ENCODE measurements at regions not wholly inside any gene's neighbourhood (a gene's known extent, or its start where the extent isn't known, plus 50 kb on each side); places are given as distances from the start of the nearest gene placed in this dataset.

DNA sequence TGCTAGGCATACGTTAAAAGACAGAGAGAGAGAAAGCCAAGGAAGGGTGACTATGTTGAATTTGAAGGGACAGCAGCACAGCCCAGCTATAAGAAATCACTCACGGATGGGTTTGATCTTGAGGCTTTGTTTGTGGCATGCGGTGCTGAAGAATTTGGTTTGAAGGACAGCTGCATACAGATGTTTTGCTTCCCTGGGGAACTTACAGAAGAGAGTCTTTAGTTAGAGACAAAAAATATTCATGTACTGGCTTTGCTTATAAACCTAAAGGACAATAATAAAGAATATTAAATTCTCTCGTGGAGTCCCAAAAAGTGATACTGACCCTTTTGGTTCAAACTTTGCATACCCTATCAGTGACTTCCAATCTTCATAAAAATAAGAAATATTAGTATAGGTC, 491.4 kb downstream of the NEBL start:
- FAIRE-seq: no peak
- no peak overlapping the region for H3K18ac ChIP-seq (ENCODE audit: extremely low read depth, low read length)
- H3K23ac ChIP-seq (ENCODE audit: insufficient read length): no peak overlapping the region
- no peak overlapping the region for H2BK5ac ChIP-seq (ENCODE audit: low read depth, low read length)
- H4K20me1 ChIP-seq (replicated peaks in 1 of 2; ENCODE audit: control insufficient read depth in 1 of 2, insufficient read depth in 2 of 2, low read length in 2 of 2): no peaks in the 10 kb centered on the region
- H4K91ac ChIP-seq (replicated peaks; ENCODE audit: insufficient read length, low read length): no peak overlapping the region
- H3K4me2 ChIP-seq (ENCODE audit: insufficient read depth in 1 of 2, low read depth in 2 of 2, low read length in 2 of 2): no peak overlapping the region
- H2BK15ac ChIP-seq (ENCODE audit: low read length): no peak overlapping the region
- H3K79me2 ChIP-seq (ENCODE audit: control insufficient read depth in 1 of 2, insufficient read depth in 2 of 2, low read length in 2 of 2): no peaks in the 10 kb centered on the region
- no peaks in the 10 kb centered on the region; a peak in 1 of 7 replicates for H3K4me1 ChIP-seq (replicated peaks in 1 of 4; ENCODE audit: control insufficient read depth in 3 of 4, insufficient read depth in 4 of 4, low read length in 3 of 4)
- no peak for DNase-seq (ENCODE audit: low read depth in 1 of 2, low spot score in 2 of 2)
- no peak overlapping the region for H3K9ac ChIP-seq (replicated peaks in 1 of 4; ENCODE audit: extremely low read depth in 1 of 4, low read depth in 3 of 4, low read length in 3 of 4)
- TF ChIP-seq HDAC6 (IDR thresholded peaks at IDR 0.05; ENCODE audit: low read depth, low read length) (no peak), SIN3A (conservative IDR thresholded peaks at IDR 0.05 in 1 of 2, IDR thresholded peaks at IDR 0.05 in 1 of 2; ENCODE audit: low read depth in 1 of 2, low read length in 2 of 2) (no peak), RBBP5 (IDR thresholded peaks at IDR 0.05; ENCODE audit: borderline replicate concordance, low read depth, low read length) (no peak), SRF (IDR thresholded peaks at IDR 0.05; ENCODE audit: low read depth, low read length) (no peak), SIX5 (IDR thresholded peaks at IDR 0.05; ENCODE audit: low read depth, low read length) (no peak), SP4 (IDR thresholded peaks at IDR 0.05; ENCODE audit: low read length) (no peak), BRCA1 (IDR thresholded peaks at IDR 0.05; ENCODE audit: low read depth, low read length) (no peak)
- TF ChIP-seq, protein P1, sequence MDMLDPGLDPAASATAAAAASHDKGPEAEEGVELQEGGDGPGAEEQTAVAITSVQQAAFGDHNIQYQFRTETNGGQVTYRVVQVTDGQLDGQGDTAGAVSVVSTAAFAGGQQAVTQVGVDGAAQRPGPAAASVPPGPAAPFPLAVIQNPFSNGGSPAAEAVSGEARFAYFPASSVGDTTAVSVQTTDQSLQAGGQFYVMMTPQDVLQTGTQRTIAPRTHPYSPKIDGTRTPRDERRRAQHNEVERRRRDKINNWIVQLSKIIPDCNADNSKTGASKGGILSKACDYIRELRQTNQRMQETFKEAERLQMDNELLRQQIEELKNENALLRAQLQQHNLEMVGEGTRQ (IDR thresholded peaks at IDR 0.05; ENCODE audit: low read length): no peak
- H2BK12ac ChIP-seq (ENCODE audit: low read depth, low read length): no peak overlapping the region
- no peak overlapping the region for H3K4ac ChIP-seq (replicated peaks; ENCODE audit: insufficient read length, low read depth, low read length)
- ChIA-PET POLR2A (ENCODE audit: partially characterized antibody) (interaction anchor here (1.4 kb wide), 1 partner anchor 13 kb away, joined by 3 read pairs; no protein-coding TSS in a partner anchor), CTCF (ENCODE audit: partially characterized antibody) (no interaction called here)
- H3K36me3 ChIP-seq (ENCODE audit: control insufficient read depth in 2 of 4, insufficient read depth in 4 of 4, low read length in 3 of 4): no peaks in the 10 kb centered on the region
- no peaks in the 10 kb centered on the region for H3K79me1 ChIP-seq (ENCODE audit: low read depth, low read length)
- H3K4me3 ChIP-seq (ENCODE audit: extremely low read depth in 1 of 4, insufficient read depth in 2 of 4, low read depth in 3 of 4, low read length in 4 of 4): no peak overlapping the region
- no peak overlapping the region for H2AK5ac ChIP-seq (ENCODE audit: low read depth, low read length)
- H2BK20ac ChIP-seq (ENCODE audit: low read length): no peak overlapping the region
- no peak overlapping the region for H2BK120ac ChIP-seq (replicated peaks; ENCODE audit: low read depth, low read length)
- WGBS, 2 experiments (ENCODE audit: extremely low coverage in 1 of 2, insufficient coverage in 1 of 2, insufficient read length in 1 of 2, insufficient replicate concordance in 2 of 2, low coverage in 1 of 2, low lambda C conversion rate in 2 of 2, missing lambda C conversion rate in 1 of 2): 89% methylated on average over 4 of the region's 4 CpGs; no CpG with 5 or more reads in 1 of the 2 experiments
- no peak overlapping the region for H3K27ac ChIP-seq (ENCODE audit: low read depth, low read length)
- no peak overlapping the region for H3K14ac ChIP-seq (ENCODE audit: insufficient read length)
- no peaks in the 10 kb centered on the region for H3K9me3 ChIP-seq (ENCODE audit: insufficient read depth in 2 of 2, low read depth in 1 of 2, low read length in 1 of 2)
- H3K56ac ChIP-seq (replicated peaks; ENCODE audit: insufficient read length, low read depth, low read length): no peak overlapping the region
- no peak overlapping the region for H4K8ac ChIP-seq (ENCODE audit: extremely low read depth, insufficient read depth, low read length)
- H3K27me3 ChIP-seq (replicated peaks in 1 of 4; ENCODE audit: control insufficient read depth in 3 of 4, extremely low read depth in 1 of 4, insufficient read depth in 3 of 4, low read length in 3 of 4): no peaks in the 10 kb centered on the region
- no peak overlapping the region for H2AFZ ChIP-seq (ENCODE audit: low read length)
- H4K5ac ChIP-seq (ENCODE audit: insufficient read length, low read depth, low read length): no peak overlapping the region
- H3K23me2 ChIP-seq (ENCODE audit: low read depth, low read length): no peaks in the 10 kb centered on the region; the same call in 1 of the 2 replicates

All from H1 (cell line).